ENCODE measurements at regions not wholly inside any gene's neighbourhood (a gene's known extent, or its start where the extent isn't known, plus 50 kb on each side); places are given as distances from the start of the nearest gene placed in this dataset.
"Not testable (repeated sequence)": the region's sequence is repeated elsewhere in the genome, so short reads cannot be mapped to it uniquely, and the experiment has no call there.

DNA sequence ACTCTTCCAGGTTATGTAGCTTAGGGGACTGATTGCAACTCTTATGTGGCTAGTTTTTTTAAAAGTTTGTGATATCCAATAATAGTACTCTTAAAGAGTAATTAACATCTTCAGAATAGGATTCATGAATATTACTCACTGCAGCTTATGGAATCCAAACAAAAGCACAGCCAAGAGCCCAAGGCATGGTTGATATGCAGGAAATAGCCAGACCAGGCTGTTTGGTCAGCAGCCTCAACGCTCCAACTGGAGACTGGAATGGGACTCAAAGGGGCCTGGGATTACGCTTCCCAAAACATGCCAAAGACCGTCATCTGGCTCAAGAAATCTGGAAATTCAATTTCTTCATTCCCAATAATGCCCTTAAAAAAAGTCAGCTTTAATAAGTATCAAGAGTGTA lies 268.6 kb downstream of the SEC61B start:
- FAIRE-seq (no peak), DNase-seq (ENCODE audit: low read depth) (no peak)
- no peak for TF ChIP-seq CTCF (IDR thresholded peaks at IDR 0.05; ENCODE audit: insufficient read depth, low read length, severe bottlenecking)
- H3K36me3 ChIP-seq (ENCODE audit: control insufficient read depth, insufficient read depth, low read length), result no peaks in the 10 kb centered on the region
- no peaks in the 10 kb centered on the region for H3K27me3 ChIP-seq (ENCODE audit: control insufficient read depth, insufficient read depth, low read length)
- no peak overlapping the region for H3K4me3 ChIP-seq (ENCODE audit: low read depth, low read length)

DNA sequence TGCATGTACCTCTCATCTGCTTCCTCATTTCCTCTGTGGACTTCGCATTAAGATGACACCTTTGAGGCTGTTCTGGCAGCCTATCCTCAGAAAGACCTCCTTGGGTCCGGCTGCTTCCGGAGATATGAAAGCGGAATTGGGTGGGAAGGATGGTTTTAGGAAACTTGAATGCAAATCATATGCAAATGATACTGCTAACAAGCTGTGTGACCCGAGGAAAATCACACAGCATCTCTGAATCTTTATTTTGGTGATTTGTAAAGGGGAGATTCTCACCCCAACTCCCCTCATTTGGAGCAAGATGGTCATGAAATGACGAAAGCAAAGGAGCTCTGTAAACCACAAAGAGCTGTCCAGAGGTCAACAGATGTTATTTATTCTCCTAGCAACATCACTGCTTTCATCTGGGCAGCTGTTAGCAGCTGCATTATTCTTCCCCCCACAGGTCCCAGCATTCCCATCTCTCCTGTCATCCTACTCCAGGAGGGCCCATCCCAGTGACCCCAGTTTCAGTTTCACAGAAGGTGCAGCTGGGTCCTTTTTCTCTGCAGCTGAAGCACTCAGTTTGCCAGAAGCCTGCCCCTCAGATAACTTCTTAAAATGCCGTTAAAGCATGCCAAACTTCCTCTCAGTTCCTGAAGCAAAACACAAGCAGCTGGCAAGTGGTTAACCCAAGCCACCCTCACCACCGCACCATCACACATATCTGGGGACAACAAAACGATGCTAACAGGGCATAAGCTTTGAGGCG lies 269.5 kb downstream of the SEC61B start:
- no peaks in the 10 kb centered on the region for H3K27me3 ChIP-seq (ENCODE audit: control insufficient read depth, insufficient read depth, low read length)
- no peaks in the 10 kb centered on the region for H3K36me3 ChIP-seq (ENCODE audit: control insufficient read depth, insufficient read depth, low read length)
- DNase-seq (ENCODE audit: low read depth) (no peak), FAIRE-seq (no peak)
- no peak for TF ChIP-seq CTCF (IDR thresholded peaks at IDR 0.05; ENCODE audit: insufficient read depth, low read length, severe bottlenecking)
- H3K4me3 ChIP-seq (ENCODE audit: low read depth, low read length), result no peak overlapping the region

GRCh38 chr9:99497641-99498040 lies 275.6 kb downstream of the SEC61B start:
- Histone ChIP-seq H3K27me3 (ENCODE audit: control insufficient read depth, insufficient read depth, low read length) (no peaks in the 10 kb centered on the region), H3K36me3 (ENCODE audit: control insufficient read depth, insufficient read depth, low read length) (no peaks in the 10 kb centered on the region), H3K4me3 (ENCODE audit: low read depth, low read length) (no peak overlapping the region)
- no peak for TF ChIP-seq CTCF (IDR thresholded peaks at IDR 0.05; ENCODE audit: insufficient read depth, low read length, severe bottlenecking)
- peak; percentile 5 for DNase-seq (ENCODE audit: low read depth)
- FAIRE-seq, result no peak

DNA sequence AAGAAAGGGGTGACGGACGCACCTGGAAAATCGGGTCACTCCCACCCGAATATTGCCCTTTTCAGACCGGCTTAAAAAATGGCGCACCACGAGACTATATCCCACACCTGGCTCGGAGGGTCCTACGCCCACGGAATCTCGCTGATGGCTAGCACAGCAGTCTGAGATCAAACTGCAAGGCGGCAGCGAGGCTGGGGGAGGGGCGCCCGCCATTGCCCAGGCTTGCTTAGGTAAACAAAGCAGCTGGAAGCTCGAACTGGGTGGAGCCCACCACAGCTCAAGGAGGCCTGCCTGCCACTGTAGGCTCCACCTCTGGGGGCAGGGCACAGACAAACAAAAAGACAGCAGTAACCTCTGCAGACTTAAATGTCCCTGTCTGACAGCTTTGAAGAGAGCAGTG lies 276.9 kb downstream of the SEC61B start:
- DNase-seq (ENCODE audit: low read depth); H3K27me3 ChIP-seq (ENCODE audit: control insufficient read depth, insufficient read depth, low read length); H3K4me3 ChIP-seq (ENCODE audit: low read depth, low read length); FAIRE-seq; H3K36me3 ChIP-seq (ENCODE audit: control insufficient read depth, insufficient read depth, low read length): not testable (repeated sequence)

GRCh38 chr9:99505936-99506335 lies 283.9 kb downstream of the SEC61B start:
- DNase-seq (ENCODE audit: low read depth) (no peak), FAIRE-seq (no peak)
- no peak for TF ChIP-seq CTCF (IDR thresholded peaks at IDR 0.05; ENCODE audit: insufficient read depth, low read length, severe bottlenecking)
- Histone ChIP-seq H3K36me3 (ENCODE audit: control insufficient read depth, insufficient read depth, low read length) (no peaks in the 10 kb centered on the region), H3K4me3 (ENCODE audit: low read depth, low read length) (no peak overlapping the region), H3K27me3 (ENCODE audit: control insufficient read depth, insufficient read depth, low read length) (no peaks in the 10 kb centered on the region)

GRCh38 chr9:99506747-99507348 lies 284.8 kb downstream of the SEC61B start:
- Histone ChIP-seq H3K36me3 (ENCODE audit: control insufficient read depth, insufficient read depth, low read length) (no peaks in the 10 kb centered on the region), H3K27me3 (ENCODE audit: control insufficient read depth, insufficient read depth, low read length) (no peaks in the 10 kb centered on the region), H3K4me3 (ENCODE audit: low read depth, low read length) (no peak overlapping the region)
- FAIRE-seq, result no peak
- no peak for TF ChIP-seq CTCF (IDR thresholded peaks at IDR 0.05; ENCODE audit: insufficient read depth, low read length, severe bottlenecking)
- DNase-seq (ENCODE audit: low read depth), result no peak

All from bronchial epithelial cell (primary cell).